SK-N-MC (cell line): ENCODE measurements at regions not wholly inside any gene's neighbourhood (a gene's known extent, or its start where the extent isn't known, plus 50 kb on each side); places are given as distances from the start of the nearest gene placed in this dataset.

Source experiments
- EZH2 ChIP-seq: fragments of 200-600 bp; sonication (generic); IDR thresholded peaks from one replicate; pipeline ENCODE4 v1.6.1; 2017; ENCODE audit warnings: antibody characterized with exemption
- POLR2AphosphoS5 ChIP-seq: IDR thresholded peaks from 2 replicates; pipeline ENCODE4 v1.6.1; 2012; ENCODE audit warnings: mild to moderate bottlenecking, low read depth, low read length, borderline replicate concordance

DNA sequence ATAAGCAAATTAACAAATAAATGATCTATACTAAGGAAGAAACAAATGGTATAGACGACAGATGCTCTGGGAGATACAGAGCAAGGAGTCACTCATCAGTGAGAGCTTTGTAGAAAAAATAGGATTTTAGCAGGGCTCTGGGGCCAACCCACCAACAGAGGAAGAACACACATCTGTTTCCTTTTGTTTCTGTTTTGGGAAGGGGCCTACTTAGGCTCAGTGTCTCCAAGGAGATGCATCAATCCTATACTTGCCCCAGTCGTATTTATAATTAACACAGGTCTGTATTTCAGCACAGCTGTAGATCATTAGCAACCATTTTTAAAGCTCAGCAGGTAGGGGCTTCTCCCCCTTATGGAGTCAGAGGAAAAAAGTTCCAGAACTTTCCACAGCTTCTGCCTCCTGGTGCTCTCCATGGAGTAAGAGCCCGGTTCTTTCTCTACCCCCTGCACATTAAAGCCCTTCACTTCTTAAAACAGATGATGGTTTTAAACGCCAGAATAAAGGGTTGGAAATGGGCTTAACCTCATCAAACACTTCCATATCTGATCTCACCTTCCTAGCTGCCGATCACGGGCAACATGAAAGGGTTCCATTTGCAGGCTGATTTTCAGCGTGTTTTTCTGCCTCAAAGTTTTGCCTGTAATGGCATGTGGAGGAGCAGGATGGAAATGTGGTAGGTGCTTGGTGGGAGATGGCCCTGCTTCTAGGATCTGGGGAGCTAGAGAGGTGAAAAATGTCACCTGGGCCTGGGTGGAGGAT lies 291.7 kb downstream of the TCF7L2 start:
- no peak for TF ChIP-seq POLR2AphosphoS5
- TF ChIP-seq EZH2: no peak
